Cardiac muscle cell (in vitro differentiated cells and primary cell): ENCODE measurements at regions not wholly inside any gene's neighbourhood (a gene's known extent, or its start where the extent isn't known, plus 50 kb on each side); places are given as distances from the start of the nearest gene placed in this dataset.

Source experiments
- DNase-seq, 2 donors: peaks; one replicate each; pipeline versions ENCODE4 v3.0.0 to v3.0.0-alpha.2; 2010 to 2017; ENCODE audit warnings: low read depth in 1 of 2, low spot score in 1 of 2
- H3K27ac ChIP-seq: fragments of 200-600 bp; sonication (generic); 2 replicates; pipeline ENCODE4 v1.5.1; 2016
- H3K27me3 ChIP-seq: fragments of 200-600 bp; sonication (generic); 2 replicates; pipeline ENCODE4 v1.6.0; 2016; ENCODE audit warnings: control low read depth
- H3K36me3 ChIP-seq: fragments of 200-600 bp; sonication (generic); 2 replicates; pipeline ENCODE4 v1.5.1; 2016; ENCODE audit warnings: control low read depth
- H3K4me1 ChIP-seq: fragments of 200-600 bp; sonication (generic); 2 replicates; pipeline ENCODE4 v1.8.1; 2017; ENCODE audit warnings: low read depth, mild to moderate bottlenecking, mixed run types
- H3K4me3 ChIP-seq: fragments of 200-600 bp; sonication (generic); 2 replicates; pipeline ENCODE4 v1.5.1; 2016; ENCODE audit warnings: mild to moderate bottlenecking
- H3K9me3 ChIP-seq: fragments of 200-600 bp; sonication (generic); 2 replicates; pipeline ENCODE4 v1.5.1; 2017; ENCODE audit warnings: low read depth, mild to moderate bottlenecking, control low read depth
- CTCF ChIP-seq: IDR thresholded peaks from 2 replicates; pipeline ENCODE4 v1.5.1; 2012; ENCODE audit warnings: low read depth, mild to moderate bottlenecking, low read length

- Histone ChIP-seq H3K4me3 (no peak overlapping the region), H3K36me3 (no peaks in the 10 kb centered on the region), H3K9me3 (no peaks in the 10 kb centered on the region), H3K27me3 (no peaks in the 10 kb centered on the region), H3K4me1 (no peaks in the 10 kb centered on the region), H3K27ac (no peak overlapping the region)
- peak in 1 of 2 donors; percentile 79 for DNase-seq
- TF ChIP-seq CTCF, result no peak
Observed at GRCh38 chr4:10371869-10372471, 85.3 kb downstream of the ZNF518B start.

- Histone ChIP-seq H3K27ac (no peak overlapping the region), H3K9me3 (no peaks in the 10 kb centered on the region), H3K27me3 (no peaks in the 10 kb centered on the region), H3K4me3 (no peak overlapping the region), H3K36me3 (no peaks in the 10 kb centered on the region), H3K4me1 (no peaks in the 10 kb centered on the region)
- TF ChIP-seq CTCF, result no peak
- DNase-seq, result no peak
Observed at GRCh38 chr4:10371121-10371520, 86.1 kb downstream of the ZNF518B start.

GRCh38 chr4:10369517-10369916 is 87.7 kb downstream of the ZNF518B start:
- H3K36me3 ChIP-seq, result no peaks in the 10 kb centered on the region
- H3K4me1 ChIP-seq, result no peaks in the 10 kb centered on the region
- no peak overlapping the region for H3K27ac ChIP-seq
- H3K27me3 ChIP-seq, result no peaks in the 10 kb centered on the region
- no peaks in the 10 kb centered on the region for H3K9me3 ChIP-seq
- no peak for TF ChIP-seq CTCF
- H3K4me3 ChIP-seq, result no peak overlapping the region
- DNase-seq, result no peak

GRCh38 chr4:10366628-10367027 is 90.6 kb downstream of the ZNF518B start:
- TF ChIP-seq CTCF, result no peak
- no peaks in the 10 kb centered on the region for H3K9me3 ChIP-seq
- H3K36me3 ChIP-seq, result no peaks in the 10 kb centered on the region
- H3K27me3 ChIP-seq, result no peaks in the 10 kb centered on the region
- no peaks in the 10 kb centered on the region for H3K4me1 ChIP-seq
- no peak overlapping the region for H3K27ac ChIP-seq
- no peak overlapping the region for H3K4me3 ChIP-seq
- no peak for DNase-seq

- H3K27me3 ChIP-seq, result no peaks in the 10 kb centered on the region
- DNase-seq, result no peak
- H3K4me3 ChIP-seq, result no peak overlapping the region
- no peak overlapping the region for H3K27ac ChIP-seq
- H3K9me3 ChIP-seq, result no peaks in the 10 kb centered on the region
- H3K36me3 ChIP-seq, result no peaks in the 10 kb centered on the region
- no peak for TF ChIP-seq CTCF
- H3K4me1 ChIP-seq, result no peaks in the 10 kb centered on the region
Observed at GRCh38 chr4:10364194-10364593, 93.0 kb downstream of the ZNF518B start.

- H3K36me3 ChIP-seq, result no peaks in the 10 kb centered on the region
- no peaks in the 10 kb centered on the region for H3K9me3 ChIP-seq
- no peak overlapping the region for H3K27ac ChIP-seq
- H3K4me1 ChIP-seq, result no peaks in the 10 kb centered on the region
- no peaks in the 10 kb centered on the region for H3K27me3 ChIP-seq
- no peak overlapping the region for H3K4me3 ChIP-seq
- TF ChIP-seq CTCF, result no peak
- no peak for DNase-seq
Observed at GRCh38 chr4:10354746-10355145, 102.5 kb downstream of the ZNF518B start.
